HEK293 (cell line): ENCODE measurements at regions not wholly inside any gene's neighbourhood (a gene's known extent, or its start where the extent isn't known, plus 50 kb on each side); places are given as distances from the start of the nearest gene placed in this dataset.

ENCODE experiments used
- CTCF ChIA-PET: fragments of 350-600 bp; formaldehyde crosslinking; extraction: SDS; loops from one replicate; lab custom pipeline; 2021; ENCODE audit warnings: antibody characterized with exemption; lab: Yijun Ruan, JAX
- POLR2A ChIA-PET: fragments of 300-600 bp; formaldehyde crosslinking; extraction: SDS; loops from one replicate; lab custom pipeline; 2020; ENCODE audit warnings: antibody characterized with exemption, inconsistent platforms; lab: Yijun Ruan, JAX
- H3K27ac ChIP-seq: fragments of 200-500 bp; sonication (Bioruptor generic); 2 replicates; pipeline ENCODE4 v1.5.1; 2014; ENCODE audit warnings: low read depth, low read length, control low read depth, inconsistent platforms; ENCODE audit errors: extremely low read depth
- H3K36me3 ChIP-seq, 2 experiments: fragments of 200-500 bp in 1 of 2; sonication (Bioruptor generic) in 1 of 2; 1 replicate in 1 of 2; 2 replicates in 1 of 2; pipeline ENCODE4 v1.5.1; 2014 to 2017; ENCODE audit warnings: inconsistent platforms in 2 of 2, low read length in 2 of 2; ENCODE audit not compliant: control insufficient read depth in 2 of 2, insufficient read depth in 1 of 2
- H3K4me1 ChIP-seq: fragments of 200-500 bp; sonication (Bioruptor generic); 2 replicates; pipeline ENCODE4 v1.5.1; 2014; ENCODE audit warnings: mild to moderate bottlenecking, low read length, inconsistent platforms; ENCODE audit not compliant: control insufficient read depth, insufficient read depth
- H3K4me3 ChIP-seq: 2 replicates; pipeline ENCODE4 v1.5.1; 2011; ENCODE audit warnings: low read depth, mild to moderate bottlenecking, control low read depth, low read length, moderate library complexity
- H3K9me3 ChIP-seq: fragments of 200-500 bp; sonication (Bioruptor generic); 2 replicates; pipeline ENCODE4 v1.5.1; 2014; ENCODE audit warnings: low read depth, low read length, inconsistent platforms; ENCODE audit not compliant: control insufficient read depth, insufficient read depth
- ELK4 ChIP-seq: IDR thresholded peaks from 2 replicates; pipeline ENCODE4 v1.6.1; 2011; ENCODE audit warnings: mild to moderate bottlenecking, low read depth, low read length, borderline replicate concordance
- GLI2 ChIP-seq: fragments of 450-650 bp; formaldehyde crosslinking; IDR thresholded peaks from 2 replicates; pipeline ENCODE4; 2017; ENCODE audit warnings: missing biosample characterization, missing genetic modification characterization, low read depth, borderline replicate concordance
- PRDM1 ChIP-seq: fragments of 450-650 bp; formaldehyde crosslinking; IDR thresholded peaks from 2 replicates; pipeline ENCODE4; 2016; ENCODE audit warnings: missing biosample characterization, missing genetic modification characterization
- PRDM6 ChIP-seq: fragments of 450-650 bp; formaldehyde crosslinking; IDR thresholded peaks from 2 replicates; pipeline ENCODE4 v1.5.1; 2017; ENCODE audit warnings: missing biosample characterization, missing genetic modification characterization
- YY1 ChIP-seq: fragments of 450-650 bp; formaldehyde crosslinking; IDR thresholded peaks from 2 replicates; pipeline ENCODE4 v1.5.1; 2018; ENCODE audit warnings: missing biosample characterization, missing genetic modification characterization
- YY2 ChIP-seq: fragments of 450-650 bp; formaldehyde crosslinking; IDR thresholded peaks from 2 replicates; pipeline ENCODE4 v1.5.1; 2016; ENCODE audit warnings: missing biosample characterization, missing genetic modification characterization
- ZBTB11 ChIP-seq: fragments of 450-650 bp; formaldehyde crosslinking; conservative IDR thresholded peaks from 2 replicates; pipeline ENCODE4 v1.5.1; 2016; ENCODE audit warnings: low read depth, missing biosample characterization, missing genetic modification characterization
- ZNF174 ChIP-seq: fragments of 450-650 bp; formaldehyde crosslinking; IDR thresholded peaks from 2 replicates; pipeline ENCODE4 v1.5.0; 2017; ENCODE audit warnings: missing biosample characterization, mild to moderate bottlenecking, missing genetic modification characterization
- ZNF2 ChIP-seq: fragments of 450-650 bp; formaldehyde crosslinking; IDR thresholded peaks from 2 replicates; pipeline ENCODE4 v1.5.1; 2016; ENCODE audit warnings: missing biosample characterization, missing genetic modification characterization
- ZNF223 ChIP-seq: fragments of 450-650 bp; formaldehyde crosslinking; IDR thresholded peaks from 2 replicates; pipeline ENCODE4 v1.5.1; 2016; ENCODE audit warnings: missing biosample characterization, missing genetic modification characterization
- ZNF266 ChIP-seq: fragments of 450-650 bp; formaldehyde crosslinking; IDR thresholded peaks from 2 replicates; pipeline ENCODE4 v1.5.1; 2016; ENCODE audit warnings: missing biosample characterization, missing genetic modification characterization, low read depth
- ZNF423 ChIP-seq: fragments of 450-650 bp; formaldehyde crosslinking; IDR thresholded peaks from 2 replicates; pipeline ENCODE4 v1.5.1; 2016; ENCODE audit warnings: missing biosample characterization, missing genetic modification characterization
- ZNF473 ChIP-seq: fragments of 450-650 bp; formaldehyde crosslinking; IDR thresholded peaks from 2 replicates; pipeline ENCODE4 v1.5.1; 2017; ENCODE audit warnings: missing biosample characterization, missing genetic modification characterization
- ZNF561 ChIP-seq: fragments of 450-650 bp; IDR thresholded peaks from 2 replicates; pipeline ENCODE4 v1.5.1; 2018; ENCODE audit warnings: missing biosample characterization, missing genetic modification characterization, borderline replicate concordance
- ZNF580 ChIP-seq: fragments of 450-650 bp; formaldehyde crosslinking; IDR thresholded peaks from 2 replicates; pipeline ENCODE4 v1.5.1; 2016; ENCODE audit warnings: missing biosample characterization, missing genetic modification characterization
- ZNF610 ChIP-seq: fragments of 450-650 bp; formaldehyde crosslinking; IDR thresholded peaks from 2 replicates; pipeline ENCODE4 v1.5.1; 2016; ENCODE audit warnings: missing biosample characterization, missing genetic modification characterization, borderline replicate concordance
- ZNF623 ChIP-seq: fragments of 450-650 bp; formaldehyde crosslinking; IDR thresholded peaks from 2 replicates; pipeline ENCODE4 v1.5.1; 2016; ENCODE audit warnings: missing biosample characterization, missing genetic modification characterization
- ZNF701 ChIP-seq: fragments of 450-650 bp; formaldehyde crosslinking; IDR thresholded peaks from 2 replicates; pipeline ENCODE4 v1.5.1; 2016; ENCODE audit warnings: missing biosample characterization, missing genetic modification characterization
- ZNF707 ChIP-seq: fragments of 450-650 bp; formaldehyde crosslinking; IDR thresholded peaks from 2 replicates; pipeline ENCODE4 v1.5.1; 2016; ENCODE audit warnings: missing biosample characterization, missing genetic modification characterization
- ZNF776 ChIP-seq: fragments of 450-650 bp; formaldehyde crosslinking; IDR thresholded peaks from 2 replicates; pipeline ENCODE4 v1.5.0; 2017; ENCODE audit warnings: missing biosample characterization, missing genetic modification characterization, borderline replicate concordance
- ZNF792 ChIP-seq: fragments of 450-650 bp; formaldehyde crosslinking; IDR thresholded peaks from 2 replicates; pipeline ENCODE4 v1.5.1; 2016; ENCODE audit warnings: missing biosample characterization, missing genetic modification characterization

GRCh38 chr4:3845744-3846429 lies 79.7 kb downstream of the ADRA2C start:
- no peaks in the 10 kb centered on the region for H3K36me3 ChIP-seq
- no peaks in the 10 kb centered on the region for H3K4me1 ChIP-seq
- no peaks in the 10 kb centered on the region for H3K9me3 ChIP-seq
- POLR2A ChIA-PET = no interaction called here
- CTCF ChIA-PET = interaction anchor here (0.5 kb wide), 1 partner anchor 98 kb away, joined by 3 read pairs; no protein-coding TSS in a partner anchor
- no peak overlapping the region for H3K27ac ChIP-seq
- TF ChIP-seq ELK4 (no peak), ZNF610 (no peak), ZNF561 (tag by site-specific recombination) (no peak), ZNF792 (tag by site-specific recombination) (no peak), GLI2 (no peak), ZNF701 (tag by site-specific recombination) (no peak), PRDM6 (no peak), ZNF473 (tag by site-specific recombination) (no peak), ZNF423 (no peak), PRDM1 (tag by site-specific recombination) (no peak), ZNF223 (tag by site-specific recombination) (no peak), ZBTB11 (tag by site-specific recombination) (no peak)
- H3K4me3 ChIP-seq = no peak overlapping the region

- H3K27ac ChIP-seq = no peak overlapping the region
- TF ChIP-seq ZNF707 (tag by site-specific recombination) (no peak), ZNF776 (tag by site-specific recombination) (no peak), ZNF266 (no peak), ZNF2 (tag by site-specific recombination) (no peak), ZNF561 (tag by site-specific recombination) (no peak), YY1 (tag by site-specific recombination) (no peak), ZNF623 (no peak), ZNF580 (tag by site-specific recombination) (no peak), YY2 (tag by site-specific recombination) (no peak), ZNF174 (tag by site-specific recombination) (no peak)
- CTCF ChIA-PET = interaction anchor here (1.2 kb wide), 1 partner anchor 34 kb away, joined by 4 read pairs; no protein-coding TSS in a partner anchor
These were observed 81.2 kb downstream of the ADRA2C start for GRCh38 chr4:3847211-3847940.

More at GRCh38 chr4:3847211-3847940, 81.2 kb downstream of the ADRA2C start:
- H3K9me3 ChIP-seq = no peaks in the 10 kb centered on the region
- no peaks in the 10 kb centered on the region for H3K4me1 ChIP-seq
- POLR2A ChIA-PET = no interaction called here
- H3K4me3 ChIP-seq = no peak overlapping the region
- no peaks in the 10 kb centered on the region for H3K36me3 ChIP-seq
